ENCODE measurements at regions not wholly inside any gene's neighbourhood (a gene's known extent, or its start where the extent isn't known, plus 50 kb on each side); places are given as distances from the start of the nearest gene placed in this dataset.

- TF ChIP-seq GATA2 (IDR thresholded peaks at IDR 0.05; ENCODE audit: low read depth, low read length) (no peak), GATA3 (IDR thresholded peaks at IDR 0.05; ENCODE audit: low read depth, low read length) (no peak)
These were observed 655.6 kb upstream of the NUDT12 start for GRCh38 chr5:104218200-104218599.
